ENCODE measurements at regions not wholly inside any gene's neighbourhood (a gene's known extent, or its start where the extent isn't known, plus 50 kb on each side); places are given as distances from the start of the nearest gene placed in this dataset.
A peak's percentile ranks its signal among the peaks of the same experiment; 100 is the strongest.

DNA sequence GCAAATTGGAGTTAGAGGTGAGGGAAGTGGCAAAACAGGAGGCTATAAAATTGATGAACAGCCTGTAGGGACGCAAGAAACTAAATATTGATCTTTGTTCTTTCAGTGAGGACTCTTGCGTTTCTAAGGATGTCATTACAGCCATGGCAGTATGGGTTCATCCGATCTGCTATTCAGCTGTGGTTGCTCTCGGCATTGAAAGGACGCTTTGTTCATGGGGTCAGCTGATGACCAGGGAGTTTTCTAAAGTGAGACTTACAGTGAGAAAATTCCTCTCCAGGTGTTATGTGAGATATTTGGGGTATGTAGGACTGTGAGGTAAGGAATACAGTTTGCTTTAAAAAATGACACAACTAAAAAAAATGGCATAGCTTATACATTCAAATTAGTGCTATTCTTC lies 52.7 kb upstream of the PELI1 start:
- no peak for DNase-seq

DNA sequence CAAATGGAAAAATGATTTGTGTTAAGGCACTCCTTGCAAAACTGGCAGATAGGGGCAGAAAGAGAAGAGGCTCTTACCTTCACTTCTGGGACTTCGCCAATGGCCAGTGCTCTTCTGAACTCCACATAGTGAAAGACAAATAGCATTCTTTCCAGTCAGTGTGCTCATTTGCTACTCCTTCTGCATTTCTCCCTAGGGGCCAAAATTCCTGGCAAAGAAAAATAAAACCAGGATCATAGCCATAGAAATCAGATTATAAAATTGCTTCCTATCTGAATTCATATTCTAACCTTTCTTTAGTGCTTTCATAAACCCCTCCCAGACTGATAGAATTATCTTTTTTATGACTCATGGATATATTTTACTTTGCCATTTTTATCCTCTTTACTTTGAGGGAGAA lies 56.9 kb upstream of the PELI1 start:
- peak; percentile 64 for DNase-seq

DNA sequence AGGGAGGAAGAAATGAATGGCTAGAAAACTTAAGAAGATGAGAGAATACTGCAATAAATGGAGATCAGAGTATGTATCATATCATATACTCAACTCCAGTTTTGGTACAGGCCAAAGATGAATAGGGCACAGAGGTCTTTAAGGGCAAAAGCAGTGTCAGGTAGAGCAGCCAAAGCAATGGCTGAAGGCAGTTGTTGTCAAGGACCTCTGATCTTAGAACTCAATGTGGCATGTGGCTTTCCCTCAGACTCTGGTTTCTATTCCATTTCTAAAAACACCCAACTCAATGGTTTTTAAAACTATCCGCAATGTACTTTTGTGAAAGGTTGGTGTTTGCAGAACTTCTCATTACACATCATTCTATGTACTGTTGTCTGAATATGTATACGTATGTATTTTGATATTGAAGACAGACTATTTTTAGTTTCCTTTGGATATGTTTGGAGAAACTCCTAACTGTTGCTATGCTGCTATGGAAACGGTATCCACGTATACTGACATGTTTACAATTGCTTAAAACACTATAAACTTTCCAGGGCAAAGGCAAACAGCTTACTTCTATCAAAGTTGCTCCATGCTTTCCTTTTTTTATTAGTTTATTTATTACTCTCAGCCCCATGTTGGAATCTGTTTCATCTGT lies 58.1 kb upstream of the PELI1 start:
- peak; percentile 36 for DNase-seq

DNA sequence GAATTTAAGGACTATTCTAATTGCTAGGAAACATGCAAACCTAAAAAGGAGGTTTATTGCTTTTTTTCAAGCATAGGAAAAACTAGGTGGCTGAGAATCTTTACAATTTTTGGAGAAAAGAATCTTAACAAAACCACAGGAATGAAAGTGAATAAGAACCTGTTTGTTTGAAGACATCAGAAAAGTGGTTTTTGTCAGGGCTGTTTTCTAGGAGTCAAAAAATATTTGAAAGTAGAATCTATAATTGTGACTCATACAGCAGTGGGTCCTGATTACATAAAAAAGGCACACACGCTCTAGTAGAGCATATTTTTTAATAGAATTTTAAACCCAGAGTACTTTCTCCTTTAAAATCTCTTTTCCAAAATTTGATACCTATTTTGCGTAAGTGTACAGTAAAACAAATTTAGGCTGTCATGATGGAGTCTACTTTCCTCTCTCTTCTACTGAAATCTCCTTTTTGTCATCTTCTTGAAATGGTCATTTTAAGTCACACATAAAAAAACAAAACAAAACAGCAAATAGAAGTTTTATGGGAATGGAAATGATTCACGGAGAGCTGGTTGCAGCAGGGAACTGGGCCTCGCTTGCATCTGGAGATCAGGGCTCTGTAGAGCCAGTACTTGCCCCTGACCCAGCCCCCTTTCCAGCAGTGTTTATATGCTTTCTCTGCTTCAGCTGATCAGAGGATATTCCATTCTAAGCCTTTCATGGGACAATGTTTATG lies 59.1 kb upstream of the PELI1 start:
- DNase-seq, result peak; percentile 67

DNA sequence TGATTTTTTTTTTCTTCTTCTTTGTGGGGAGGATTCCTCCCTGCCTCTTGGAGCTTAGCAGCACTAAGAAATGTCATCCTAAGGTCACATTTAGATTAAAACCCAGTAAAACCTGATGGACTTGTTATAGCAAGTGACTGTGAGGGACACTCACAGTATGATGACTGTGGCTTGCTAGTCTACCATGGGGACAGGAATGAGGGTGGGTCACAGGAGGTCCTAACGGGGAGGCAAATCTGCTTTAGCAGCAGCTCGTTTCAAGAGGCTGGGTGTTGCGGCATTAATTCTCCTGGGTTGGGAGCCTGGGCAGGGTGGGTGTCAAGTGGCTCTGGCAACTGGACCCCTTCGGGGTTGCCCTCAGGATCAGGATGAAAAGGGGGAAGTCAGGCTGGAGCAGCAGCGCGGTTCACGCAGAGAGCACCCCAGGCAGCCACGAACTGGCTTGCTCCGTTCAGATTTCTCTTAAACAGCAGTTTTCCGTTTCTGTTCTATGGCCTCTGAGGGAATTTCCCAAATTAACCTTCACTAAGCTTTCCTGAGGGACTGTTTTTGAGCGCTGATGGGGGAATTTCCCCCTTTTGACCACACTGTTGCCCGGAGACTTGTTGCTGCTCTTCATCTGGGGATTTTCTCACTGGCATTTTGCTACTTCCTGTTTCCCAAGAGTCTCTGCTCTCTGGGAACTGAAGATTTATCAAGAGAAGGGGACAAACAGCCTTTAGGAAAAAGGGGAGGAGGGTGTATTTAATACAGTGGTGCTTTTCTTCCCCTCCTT lies 59.8 kb upstream of the PELI1 start:
- peak; percentile 44 for DNase-seq

DNA sequence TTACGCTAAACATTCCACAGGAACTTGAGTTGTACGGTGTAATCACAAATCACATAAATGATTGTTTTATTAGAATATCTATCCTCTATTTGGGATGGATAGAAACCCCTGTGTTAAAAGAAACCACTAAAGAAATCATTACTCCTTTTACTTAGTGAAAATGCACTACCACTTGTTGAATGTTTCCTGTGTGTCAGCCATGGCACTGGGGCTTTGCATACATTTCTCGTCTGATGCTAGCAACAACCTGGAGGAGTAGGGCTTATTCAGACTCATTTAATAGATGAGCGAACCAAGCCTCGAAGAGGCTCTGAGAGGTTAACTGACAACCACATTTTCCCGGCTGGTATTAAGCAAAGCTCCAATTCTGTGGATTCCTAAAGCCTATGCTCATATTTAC lies 60.5 kb upstream of the PELI1 start:
- DNase-seq, result no peak

DNA sequence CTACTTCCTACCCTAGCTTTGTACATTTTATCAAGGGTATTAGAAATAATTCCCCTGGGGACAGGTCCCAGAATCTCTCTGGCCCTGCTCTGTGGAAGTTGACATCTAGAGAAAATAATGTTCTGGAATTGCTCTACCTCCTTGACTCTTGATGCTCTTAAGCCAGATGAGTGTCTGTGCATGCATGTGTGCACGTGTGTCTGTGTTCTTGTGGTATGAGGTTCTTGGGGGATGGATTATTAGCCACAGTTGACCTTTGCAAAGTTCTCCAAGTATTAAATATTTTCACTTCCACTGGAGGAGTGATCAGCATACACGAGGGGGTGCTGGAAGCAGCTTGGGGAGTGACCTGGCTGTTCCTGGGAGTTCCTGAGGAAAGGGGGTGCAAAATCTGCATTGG lies 61.2 kb upstream of the PELI1 start:
- no peak for DNase-seq

DNA sequence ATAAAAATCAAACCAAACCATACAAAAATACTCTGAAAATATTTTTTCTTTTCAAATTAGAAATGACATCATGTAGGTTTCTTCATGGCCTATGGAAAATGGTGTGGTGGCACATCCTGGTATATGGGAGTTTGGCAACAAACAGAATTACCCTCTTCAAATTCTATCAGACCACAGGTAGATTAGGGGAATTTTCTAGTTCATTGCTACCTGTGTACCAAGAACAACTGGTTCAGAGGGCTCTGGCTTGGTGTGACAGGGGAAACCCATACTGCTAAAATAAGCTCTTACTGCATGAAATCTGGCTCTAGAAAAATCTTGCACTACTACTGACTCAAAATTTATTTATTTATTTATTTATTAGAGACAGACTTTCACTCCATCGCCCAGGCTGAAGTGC lies 63.4 kb upstream of the PELI1 start:
- DNase-seq, result no peak

DNA sequence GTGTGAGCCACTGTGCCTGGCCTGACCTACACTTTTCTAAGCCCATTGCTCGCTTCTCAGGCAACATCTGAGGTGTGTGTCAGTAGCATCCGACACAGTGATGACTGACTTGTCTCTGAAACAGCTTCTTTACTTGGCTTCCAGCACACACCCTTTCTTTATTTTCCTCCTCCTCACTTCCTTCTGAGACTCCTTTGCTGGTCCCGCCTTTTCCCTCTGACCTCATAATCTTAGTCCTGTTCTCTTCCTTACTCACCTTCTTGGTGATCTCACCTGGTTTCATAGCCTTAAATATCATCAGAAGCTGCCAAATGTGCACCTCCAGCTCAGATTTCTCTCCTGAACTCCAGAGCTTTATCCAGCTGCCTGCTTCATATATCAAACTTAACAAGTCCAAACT lies 66.6 kb upstream of the PELI1 start:
- no peak for DNase-seq

DNA sequence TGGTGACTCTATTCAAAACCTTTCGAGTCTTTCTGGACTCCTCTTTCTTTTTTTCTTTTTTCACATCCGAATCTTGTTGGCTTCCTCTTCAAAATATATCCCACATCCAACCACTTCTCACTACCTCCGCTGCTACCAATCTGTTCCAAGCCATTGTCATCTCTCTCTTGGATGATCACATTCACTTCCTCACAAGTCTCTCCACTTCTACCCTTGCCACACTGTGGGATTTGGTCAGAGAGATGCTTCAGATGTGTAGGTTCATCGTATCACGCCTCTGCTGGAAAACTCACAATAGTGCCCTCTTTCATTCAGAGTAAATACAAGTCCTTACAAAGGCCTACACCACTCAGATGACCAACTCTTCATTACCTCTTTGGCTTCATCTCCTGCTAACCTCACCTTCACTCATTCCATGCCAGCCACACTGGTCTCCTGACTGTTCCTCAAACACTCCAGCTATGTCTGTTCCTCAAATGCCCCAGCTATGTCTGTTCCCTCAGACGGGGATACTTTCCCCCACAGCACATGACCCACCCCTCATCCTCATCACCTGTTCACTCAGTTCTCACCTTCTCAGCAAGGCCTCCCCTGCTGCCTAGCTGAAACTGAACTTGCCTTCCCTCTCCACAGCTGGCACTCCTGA lies 67.2 kb upstream of the PELI1 start:
- no peak for DNase-seq

DNA sequence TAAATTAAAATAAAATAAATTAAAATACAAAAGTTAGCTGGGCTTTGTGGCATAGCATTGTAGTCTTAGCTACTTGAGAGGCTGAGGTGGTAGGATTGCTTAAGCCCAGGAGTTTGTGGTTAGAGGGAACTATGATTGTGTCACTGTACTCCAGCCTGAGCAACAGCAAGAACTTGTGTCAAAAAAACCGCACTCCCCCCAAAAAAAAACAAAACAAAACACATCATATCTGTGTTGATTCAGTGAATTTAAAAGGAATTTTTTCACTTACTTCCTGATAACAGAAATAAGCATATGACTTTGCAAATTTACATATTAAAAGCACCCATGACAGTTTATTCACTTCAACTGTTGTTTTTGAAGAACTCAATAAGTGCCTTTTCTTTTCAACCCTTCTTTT lies 68.1 kb upstream of the PELI1 start:
- peak; percentile 78 for DNase-seq

DNA sequence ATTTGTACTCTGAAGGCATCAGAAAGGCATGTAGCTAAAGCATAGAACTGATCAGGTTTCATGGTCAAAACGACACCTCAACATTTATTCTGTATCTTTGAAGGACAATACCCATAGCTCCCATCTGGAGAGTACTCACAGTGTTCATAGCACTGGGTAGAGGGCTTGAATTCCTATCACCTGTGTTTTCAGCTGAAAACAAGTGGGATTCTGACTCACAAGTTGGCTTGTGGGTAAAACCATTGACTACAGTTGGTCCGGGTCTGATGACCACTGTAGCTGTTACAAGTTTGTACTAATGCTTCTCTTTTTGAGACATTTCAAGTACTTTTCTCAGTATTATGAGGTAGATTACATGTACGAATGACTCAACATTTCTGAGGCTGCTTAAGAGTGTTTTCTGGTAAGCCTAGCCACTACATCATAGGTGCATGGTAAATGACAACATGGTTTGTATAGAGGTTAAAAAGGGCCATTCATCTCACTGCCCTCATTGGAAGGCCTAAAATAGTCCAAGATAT lies 68.6 kb upstream of the PELI1 start:
- DNase-seq, result peak; percentile 57

DNA sequence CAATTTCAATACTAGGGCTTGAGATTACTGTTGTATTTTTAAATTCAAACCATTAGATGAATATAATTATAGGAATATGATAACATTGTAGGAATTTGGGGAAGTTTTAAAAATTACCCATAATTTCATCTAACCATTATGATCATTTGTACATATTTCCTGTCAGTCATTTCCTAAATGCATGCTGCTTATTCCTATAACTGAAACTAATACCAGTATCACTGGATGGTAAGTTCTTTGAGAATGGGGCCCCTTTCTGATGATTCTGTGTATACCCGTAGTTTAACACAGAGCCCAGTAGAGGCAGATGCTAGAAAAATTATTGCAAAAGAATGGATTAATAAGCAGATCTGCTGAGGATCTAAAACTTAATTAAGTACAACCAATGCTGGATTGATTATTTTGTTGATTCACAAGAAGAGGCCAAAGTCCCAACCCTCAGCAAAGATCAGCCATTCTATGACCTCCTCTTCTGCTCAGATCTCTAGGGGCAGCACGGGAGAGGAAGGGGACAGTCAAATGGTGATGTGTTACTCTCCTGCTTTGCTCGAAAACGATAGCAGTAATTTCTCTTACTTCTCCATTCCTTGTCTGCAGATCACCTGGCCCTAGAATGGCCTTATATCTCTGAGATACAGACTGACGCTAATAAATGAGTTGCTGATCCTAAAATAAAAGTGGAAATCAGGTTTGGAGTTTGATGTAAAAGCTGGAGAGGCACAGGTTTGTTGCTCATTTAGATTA lies 69.5 kb upstream of the PELI1 start:
- DNase-seq, result no peak

DNA sequence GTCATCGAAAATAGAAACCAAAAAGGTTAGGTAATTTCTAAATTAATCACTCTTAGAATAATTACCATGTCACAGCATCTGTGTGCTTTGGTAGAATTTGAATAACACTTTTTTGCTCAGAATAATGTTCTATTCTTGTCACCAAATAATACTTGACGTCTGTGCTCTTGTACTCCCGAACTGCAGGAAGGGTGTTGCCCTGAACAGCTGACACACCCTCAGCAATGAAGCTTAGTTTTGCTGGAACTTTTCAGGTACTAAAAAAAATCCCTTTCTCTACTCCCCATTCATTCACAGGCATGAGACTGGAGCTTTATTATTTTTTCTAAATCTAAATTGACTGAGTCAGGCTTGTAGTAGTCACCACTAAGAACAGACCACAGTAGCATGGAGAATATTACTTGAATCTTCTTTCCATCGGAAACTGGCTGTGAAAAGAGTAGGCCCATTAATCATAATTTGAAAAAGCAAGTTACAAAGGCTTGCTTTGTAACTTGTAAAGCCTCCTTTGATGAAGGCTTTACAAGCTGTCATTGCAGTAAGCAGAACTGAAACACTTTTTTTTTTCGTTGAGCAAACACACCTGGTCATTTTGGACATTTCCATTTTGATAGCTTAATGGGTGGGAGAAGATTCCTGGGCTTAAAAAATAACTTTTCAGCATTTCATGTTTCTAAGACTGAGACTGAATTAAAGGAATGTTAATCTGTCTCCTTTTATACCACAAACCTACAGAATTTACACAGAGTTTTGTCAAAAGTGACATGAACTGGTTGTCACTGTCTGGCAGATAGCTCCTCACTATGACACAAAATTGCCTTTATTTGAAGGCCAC lies 70.3 kb upstream of the PELI1 start:
- DNase-seq, result peak; percentile 36

DNA sequence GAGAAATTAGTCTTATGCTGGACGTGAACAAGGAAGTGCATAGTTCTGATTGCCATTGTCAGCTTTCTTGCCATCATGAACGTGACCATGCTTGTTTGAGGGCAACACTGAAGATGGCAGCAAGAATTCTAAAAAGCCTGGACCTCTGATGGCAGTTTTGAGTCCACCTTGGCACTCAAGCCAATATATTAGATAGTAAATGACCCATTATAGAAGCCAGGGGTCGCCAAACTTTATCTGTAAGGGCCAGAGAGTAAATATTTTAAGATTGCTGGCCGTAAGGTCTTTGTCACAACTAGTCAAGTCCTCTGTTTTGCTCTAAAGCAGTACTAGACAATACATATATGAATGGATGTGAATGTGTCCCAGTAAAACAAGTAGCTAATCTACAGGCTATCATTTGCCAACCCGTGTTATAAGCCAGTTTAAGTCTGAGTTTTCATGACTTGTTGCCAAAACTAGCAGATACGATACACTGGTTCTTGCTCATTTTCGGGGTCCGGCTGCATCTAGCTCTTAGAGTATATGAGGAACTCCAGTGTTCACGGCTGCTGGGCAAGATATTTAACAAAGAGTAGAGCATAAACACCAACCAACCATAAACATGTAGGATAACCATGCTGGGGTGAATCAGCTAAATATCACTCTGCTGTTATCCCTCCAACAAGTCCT lies 73.1 kb upstream of the PELI1 start:
- DNase-seq, result no peak

DNA sequence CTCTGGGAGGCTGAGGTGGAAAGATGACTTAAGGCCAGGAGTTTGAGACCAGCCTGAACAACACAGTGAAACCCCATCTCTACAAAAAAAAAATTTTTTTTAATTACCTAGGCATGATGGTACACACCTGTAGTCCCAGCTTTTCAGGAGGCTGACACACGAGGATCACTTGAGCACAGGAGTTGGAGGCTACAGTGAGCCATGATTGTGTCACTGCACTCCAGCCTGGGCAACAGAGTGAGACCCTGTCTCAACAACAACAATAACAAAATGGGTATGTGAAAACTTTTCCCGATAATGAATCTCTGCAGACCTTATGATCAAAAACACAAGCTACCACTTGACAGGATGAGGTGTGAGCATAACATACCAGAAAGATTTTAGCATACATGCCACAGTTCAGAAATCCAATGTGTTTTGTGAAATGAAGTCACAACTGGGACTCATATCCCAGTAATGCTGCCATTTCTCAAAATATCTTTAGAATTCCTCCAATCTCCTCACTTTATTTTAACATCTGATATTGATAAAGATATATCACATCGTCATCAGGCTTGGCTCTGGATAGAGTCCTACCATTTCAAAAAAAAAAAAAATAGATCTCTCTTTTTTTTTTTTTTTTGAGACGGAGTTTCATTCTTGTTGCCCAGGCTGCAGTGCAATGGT lies 74.0 kb upstream of the PELI1 start:
- DNase-seq, result peak; percentile 32

DNA sequence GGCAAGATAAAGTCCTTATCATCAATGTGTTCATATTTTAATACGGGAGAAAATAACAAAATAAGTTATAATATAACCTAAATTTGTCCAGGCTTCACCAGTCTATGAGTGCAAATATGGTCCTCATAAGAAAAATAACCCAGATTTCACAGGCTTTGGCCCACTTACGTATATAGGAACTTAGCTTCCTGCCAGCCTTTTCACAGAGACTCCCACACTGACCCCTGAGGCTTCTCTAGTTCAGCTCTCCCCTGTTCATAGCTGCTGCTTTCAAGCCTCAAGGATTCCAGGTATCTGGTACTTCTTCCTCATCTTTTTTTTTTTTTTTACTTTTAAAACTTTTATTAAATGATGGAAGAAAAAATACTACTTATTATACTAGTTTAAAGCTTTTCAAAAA lies 74.9 kb upstream of the PELI1 start:
- no peak for DNase-seq

DNA sequence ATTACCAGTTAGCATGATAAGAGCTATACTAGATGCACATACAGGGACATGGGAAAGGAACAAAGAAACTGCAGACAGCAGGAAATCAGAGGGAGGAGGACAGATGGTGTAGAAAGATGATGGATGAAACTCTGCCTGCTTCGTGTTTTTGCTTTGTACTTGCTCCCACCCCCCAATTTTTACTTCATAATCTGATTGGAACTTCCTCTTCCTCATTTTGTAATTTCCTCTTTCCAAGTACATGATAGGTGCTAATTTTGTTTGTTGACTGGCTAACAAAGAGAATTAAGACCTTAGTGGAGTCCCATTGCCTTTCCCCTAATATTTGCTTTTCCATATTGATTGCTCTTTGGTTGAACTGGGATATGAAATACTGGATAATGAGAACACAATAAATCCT lies 76.0 kb upstream of the PELI1 start:
- DNase-seq, result no peak

DNA sequence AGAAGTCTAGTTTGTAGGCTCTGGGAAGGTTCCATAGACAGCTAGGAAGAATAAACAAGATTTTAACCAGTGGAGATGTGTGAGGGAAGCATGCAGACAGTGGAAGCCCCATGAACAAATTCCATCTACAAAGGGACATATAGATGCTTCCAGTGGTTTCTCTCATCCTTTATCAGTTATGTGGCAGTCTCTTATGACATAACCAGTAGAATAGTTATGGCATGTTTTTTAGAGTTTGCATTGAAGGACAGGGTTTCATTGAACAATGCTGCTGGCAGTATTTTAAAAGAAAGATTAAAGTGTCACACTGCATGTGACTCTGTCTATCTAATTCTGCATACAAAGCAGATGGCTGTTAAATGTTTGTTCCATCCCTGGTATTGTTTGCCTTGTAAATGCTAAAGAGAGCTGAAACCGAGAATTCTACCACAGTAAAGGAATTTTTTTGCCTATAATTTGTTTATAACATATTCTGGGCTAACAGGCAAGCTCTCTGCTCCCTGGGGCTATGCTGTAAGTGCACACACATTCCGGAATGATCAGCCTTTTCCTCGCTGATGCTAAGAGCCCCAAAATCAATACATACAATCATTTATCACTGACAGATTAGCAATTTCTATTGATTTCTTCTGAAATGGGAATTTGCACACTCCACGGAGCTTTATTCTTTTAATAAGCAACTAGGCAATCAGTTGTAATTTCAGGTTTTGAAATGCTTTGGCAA lies 76.8 kb upstream of the PELI1 start:
- DNase-seq, result no peak

DNA sequence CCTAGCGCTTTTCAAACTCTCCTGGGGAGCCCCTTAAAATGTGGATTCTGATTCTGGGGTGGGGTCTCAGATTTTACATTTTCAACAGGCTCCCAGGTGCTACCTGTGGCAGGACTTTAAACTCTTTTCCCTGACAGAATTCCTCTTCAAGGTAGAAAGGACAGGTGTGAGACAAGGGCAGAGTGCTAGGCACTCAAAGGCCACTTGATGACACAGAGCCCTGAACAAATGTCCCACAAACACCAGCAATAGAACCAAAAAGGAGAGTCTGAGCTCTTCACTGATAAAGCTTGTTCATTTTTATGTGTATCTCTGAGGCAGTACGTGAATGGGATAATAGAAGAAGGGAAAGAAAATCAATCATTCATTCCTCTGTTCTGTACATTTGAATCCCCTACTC lies 77.7 kb upstream of the PELI1 start:
- no peak for DNase-seq
